ENCODE measurements at regions not wholly inside any gene's neighbourhood (a gene's known extent, or its start where the extent isn't known, plus 50 kb on each side); places are given as distances from the start of the nearest gene placed in this dataset.

- no peak for DNase-seq (ENCODE audit: low spot score)
Observed at GRCh38 chr5:147963948-147964693, 57.8 kb upstream of the C5orf46 start.

GRCh38 chr5:147963436-147963835 is 57.1 kb upstream of the C5orf46 start:
- no peak for DNase-seq (ENCODE audit: low spot score)

- no peak for DNase-seq (ENCODE audit: low spot score)
Observed at GRCh38 chr5:147961208-147961749, 54.9 kb upstream of the C5orf46 start.

- DNase-seq (ENCODE audit: low spot score), result no peak
Observed at GRCh38 chr5:147957901-147958300, 51.6 kb upstream of the C5orf46 start.

GRCh38 chr5:147956842-147957223 is 50.5 kb upstream of the C5orf46 start:
- no peak for DNase-seq (ENCODE audit: low spot score)

- no peak for DNase-seq (ENCODE audit: low spot score)
Observed at GRCh38 chr5:147956064-147956841, 49.9 kb upstream of the C5orf46 start.
